Pancreas (tissue), 10 donors: ENCODE measurements at regions not wholly inside any gene's neighbourhood (a gene's known extent, or its start where the extent isn't known, plus 50 kb on each side); places are given as distances from the start of the nearest gene placed in this dataset.

Experiments
- ATAC-seq, 4 donors: fragments of 200-7000 bp; cut with Tn5 transposase; one replicate each; pipeline versions ENCODE4 v1.8.0 to v1.9.1; 2020; ENCODE audit warnings: mild to moderate bottlenecking in 4 of 4, moderate library complexity in 4 of 4
- DNase-seq, 6 donors: peaks; one replicate each; pipeline ENCODE4 v3.0.0-alpha.2; 2020
- FAIRE-seq: peaks from 2 replicates; lab custom pipeline; 2012; peaks lifted over from hg19 to GRCh38; lab: Jason Lieb, UNC
- H3K27ac ChIP-seq, 4 donors: fragments of 200-600 bp; sonication (generic); 1 replicate in 3 of 4; 2 replicates in 1 of 4; pipeline versions ENCODE4 v1.5.0 to v1.8.0; 2020
- H3K27me3 ChIP-seq, 4 donors: fragments of 200-600 bp; one replicate each; pipeline ENCODE4 v1.8.0; 2021
- H3K36me3 ChIP-seq, 3 donors: fragments of 200-600 bp; sonication (generic) in 1 of 3; one replicate each; pipeline versions ENCODE4 v1.5.0 to v1.8.0; 2020 to 2021
- H3K4me1 ChIP-seq, 3 donors: fragments of 200-600 bp; one replicate each; pipeline ENCODE4 v1.8.0; 2021
- H3K4me3 ChIP-seq, 4 donors: fragments of 200-600 bp; sonication (generic) in 2 of 4; one replicate each; pipeline versions ENCODE4 v1.5.0 to v1.8.0; 2020 to 2021
- H3K9me3 ChIP-seq, 4 donors: fragments of 200-600 bp; one replicate each; pipeline ENCODE4 v1.8.0; 2021
- CTCF ChIP-seq, 4 donors: fragments of 200-600 bp; sonication (generic) in 3 of 4; IDR thresholded peaks; one replicate each; pipeline versions ENCODE4 v1.5.0 to v1.8.0; 2021; ENCODE audit warnings: antibody characterized with exemption in 4 of 4
- WGBS, 2 donors: extraction: QIAGEN DNeasy Blood & Tissue Kit; methylation state at CpG; one replicate each; pipeline ENCODE4 v1.1.7; 2013; 5-methylcytosine and 5-hydroxymethylcytosine counted together
- intact Hi-C, 3 donors: fragments of 100-400 bp; cut with DNase I; formaldehyde crosslinking; loops; one replicate each; pipeline versions ENCODE4 v1.11.1 to v1.14.2; 2022
- donor health status: healthy with polysubstance abuse.
- donor health status: DM: no; HTN: no; CAD: no; lungs with moderate emphysema.
- donor health status: DM: no; HTN: no; CAD: no.
- donor health status: control.
- donor health status: control.
- donor health status: Bipolar disorder and iron deficiency.
- donor health status: DM: yes; HTN: yes; CAD: no.
- donor health status: DM: no; HTN: no; CAD: no.
- donor health status: DM: no; HTN: no; CAD: no.
- donor health status: DM: yes; HTN: yes; CAD: no.

DNA sequence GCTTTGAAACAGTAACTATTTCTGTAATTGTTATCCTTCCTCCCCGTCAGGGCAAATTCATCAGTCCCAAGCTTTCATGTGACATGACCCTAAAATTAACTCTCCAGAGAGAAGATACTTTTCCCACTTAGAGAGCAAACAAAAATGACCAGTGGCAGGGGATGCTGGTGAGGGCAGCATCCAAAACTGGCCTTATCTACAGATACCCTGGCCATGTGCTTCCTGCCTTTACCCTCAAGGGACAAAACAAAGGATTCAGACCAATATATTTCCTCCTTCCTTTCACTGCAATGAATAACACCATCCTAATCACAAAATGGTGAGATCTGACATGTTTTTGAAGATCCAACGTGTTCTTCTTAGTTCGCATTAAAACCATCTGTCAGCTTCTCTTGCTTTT, 267.2 kb downstream of the MAN2A1 start:
- Histone ChIP-seq H3K36me3 (no peaks in the 10 kb centered on the region), H3K9me3 (no peaks in the 10 kb centered on the region), H3K27me3 (no peaks in the 10 kb centered on the region), H3K27ac (no peak overlapping the region), H3K4me3 (no peak overlapping the region), H3K4me1 (no peaks in the 10 kb centered on the region)
- ATAC-seq (no peak), FAIRE-seq (no peak), DNase-seq (no peak)
- intact Hi-C loops, result no loop called here
- WGBS, 2 donors, result 65 to 67% methylated on average over 3 of the region's 3 CpGs
- no peak for TF ChIP-seq CTCF (IDR thresholded peaks at IDR 0.05)

GRCh38 chr5:109958082-109958481, 268.4 kb downstream of the MAN2A1 start:
- Histone ChIP-seq H3K27me3 (no peaks in the 10 kb centered on the region), H3K9me3 (no peaks in the 10 kb centered on the region), H3K4me1 (no peaks in the 10 kb centered on the region), H3K27ac (no peak overlapping the region), H3K4me3 (no peak overlapping the region), H3K36me3 (no peaks in the 10 kb centered on the region)
- 69 to 81% methylated on average over 5 of the region's 5 CpGs for WGBS, 2 donors
- TF ChIP-seq CTCF (IDR thresholded peaks at IDR 0.05), result no peak
- no peak for DNase-seq
- no peak for FAIRE-seq
- intact Hi-C loops, result no loop called here
- ATAC-seq, result no peak

- no peak for TF ChIP-seq CTCF (IDR thresholded peaks at IDR 0.05)
- ATAC-seq (no peak), DNase-seq (no peak), FAIRE-seq (no peak)
- H3K4me1 ChIP-seq, result no peaks in the 10 kb centered on the region
- intact Hi-C loops, result no loop called here
- 53 to 78% methylated on average over 1 of the region's 1 CpG for WGBS, 2 donors
- H3K4me3 ChIP-seq, result no peak overlapping the region
- H3K27me3 ChIP-seq, result no peaks in the 10 kb centered on the region
- no peaks in the 10 kb centered on the region for H3K36me3 ChIP-seq
- H3K9me3 ChIP-seq, result no peaks in the 10 kb centered on the region
- H3K27ac ChIP-seq, result no peak overlapping the region
Measured at GRCh38 chr5:109959652-109960051, 269.9 kb downstream of the MAN2A1 start.

GRCh38 chr5:109961751-109962150, 272.0 kb downstream of the MAN2A1 start:
- H3K4me3 ChIP-seq, result no peak overlapping the region
- ATAC-seq, result peak in 2 of 4 donors; percentile 50 to 52
- intact Hi-C loops, result no loop called here
- H3K27me3 ChIP-seq, result no peaks in the 10 kb centered on the region
- no peak for DNase-seq
- no peak for TF ChIP-seq CTCF (IDR thresholded peaks at IDR 0.05)
- no peaks in the 10 kb centered on the region for H3K4me1 ChIP-seq
- no peaks in the 10 kb centered on the region for H3K9me3 ChIP-seq
- FAIRE-seq, result no peak
- 76 to 91% methylated on average over 1 of the region's 1 CpG for WGBS, 2 donors
- no peaks in the 10 kb centered on the region for H3K36me3 ChIP-seq
- no peak overlapping the region for H3K27ac ChIP-seq

DNA sequence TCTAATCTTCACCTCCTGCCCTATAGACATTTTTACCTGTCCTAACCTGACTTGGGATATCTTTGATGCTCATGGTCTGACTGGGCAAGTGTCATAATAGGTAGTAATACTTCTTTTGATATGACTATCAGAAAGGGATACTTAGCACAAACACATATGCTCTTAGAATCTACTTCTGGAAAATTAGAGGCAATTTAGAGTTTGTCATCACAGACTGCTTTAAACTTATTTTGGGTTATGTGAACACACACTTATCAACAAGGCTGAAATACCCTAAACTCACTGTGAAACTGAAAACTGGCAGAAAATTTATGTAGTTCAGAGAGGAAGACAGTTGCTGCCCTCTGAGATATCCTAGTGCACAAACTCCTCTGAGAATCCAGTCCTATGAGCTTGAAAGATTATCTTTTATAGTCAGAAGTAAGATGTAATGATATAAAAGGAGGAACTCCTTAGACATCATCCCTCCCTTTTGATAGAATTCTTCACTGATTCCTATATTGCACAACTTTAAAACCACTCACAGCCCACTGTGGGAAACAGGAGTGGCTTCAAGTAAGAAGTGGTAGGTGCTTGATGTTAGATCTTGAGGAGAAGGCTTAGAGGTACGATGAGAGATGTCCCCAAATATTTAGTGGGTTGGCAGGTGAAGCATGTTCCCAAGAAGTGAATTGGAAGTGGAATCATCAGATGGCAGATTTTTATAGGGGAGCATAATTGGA, 273.3 kb downstream of the MAN2A1 start:
- 19 to 35% methylated on average over 1 of the region's 1 CpG for WGBS, 2 donors
- no peaks in the 10 kb centered on the region for H3K36me3 ChIP-seq
- no peaks in the 10 kb centered on the region for H3K4me1 ChIP-seq
- intact Hi-C loops, result no loop called here
- no peaks in the 10 kb centered on the region for H3K9me3 ChIP-seq
- no peak overlapping the region for H3K27ac ChIP-seq
- DNase-seq, result no peak
- ATAC-seq, result no peak
- FAIRE-seq, result no peak
- H3K27me3 ChIP-seq, result no peaks in the 10 kb centered on the region
- no peak overlapping the region for H3K4me3 ChIP-seq
- TF ChIP-seq CTCF (IDR thresholded peaks at IDR 0.05), result no peak
